ENCODE measurements at regions not wholly inside any gene's neighbourhood (a gene's known extent, or its start where the extent isn't known, plus 50 kb on each side); places are given as distances from the start of the nearest gene placed in this dataset.

GRCh38 chr9:79390781-79391770, 180.7 kb upstream of the TLE4 start:
- H3F3A ChIP-seq (ENCODE audit: insufficient read depth, low read length), result no peaks in the 10 kb centered on the region
- no peak overlapping the region for H3K27ac ChIP-seq (ENCODE audit: low read length)
- no peaks in the 10 kb centered on the region for H3K9me3 ChIP-seq (replicated peaks; ENCODE audit: insufficient read depth, low read length)
- H3K9ac ChIP-seq (ENCODE audit: low read length), result no peak overlapping the region
- no peaks in the 10 kb centered on the region for H3K4me1 ChIP-seq (ENCODE audit: low read length)
- H3K9me2 ChIP-seq (replicated peaks; ENCODE audit: insufficient read depth, low read length), result no peaks in the 10 kb centered on the region
- no peak for DNase-seq
- H2AFZ ChIP-seq (ENCODE audit: low read length), result no peak overlapping the region
- H3K27me3 ChIP-seq (replicated peaks; ENCODE audit: insufficient read depth, low read length), result no peaks in the 10 kb centered on the region
- no peak overlapping the region for H3K4me2 ChIP-seq (ENCODE audit: low read depth, low read length)
- H3K4me3 ChIP-seq (ENCODE audit: low read length), result no peak overlapping the region
- no peaks in the 10 kb centered on the region for H3K79me2 ChIP-seq (ENCODE audit: low read length)
- no peak for TF ChIP-seq CTCF (IDR thresholded peaks at IDR 0.05; ENCODE audit: low read length)
- no peak for TF ChIP-seq EZH2phosphoT487 (IDR thresholded peaks at IDR 0.05; ENCODE audit: low read length)
- TF ChIP-seq EZH2 (optimal IDR thresholded peaks at IDR 0.05; ENCODE audit: low read depth, low read length), result no peak
- H3K36me3 ChIP-seq (replicated peaks; ENCODE audit: insufficient read depth, low read length), result no peaks in the 10 kb centered on the region
- H4K20me1 ChIP-seq (ENCODE audit: insufficient read depth, low read length), result no peaks in the 10 kb centered on the region

GRCh38 chr9:79395228-79395627, 176.5 kb upstream of the TLE4 start:
- H3K4me3 ChIP-seq (ENCODE audit: low read length), result no peak overlapping the region
- DNase-seq, result no peak
- no peak overlapping the region for H2AFZ ChIP-seq (ENCODE audit: low read length)
- no peaks in the 10 kb centered on the region for H3F3A ChIP-seq (ENCODE audit: insufficient read depth, low read length)
- no peaks in the 10 kb centered on the region for H3K27me3 ChIP-seq (replicated peaks; ENCODE audit: insufficient read depth, low read length)
- no peak overlapping the region for H3K27ac ChIP-seq (ENCODE audit: low read length)
- no peak overlapping the region for H3K9ac ChIP-seq (ENCODE audit: low read length)
- no peaks in the 10 kb centered on the region for H3K4me1 ChIP-seq (ENCODE audit: low read length)
- no peaks in the 10 kb centered on the region for H3K36me3 ChIP-seq (replicated peaks; ENCODE audit: insufficient read depth, low read length)
- no peak overlapping the region for H3K4me2 ChIP-seq (ENCODE audit: low read depth, low read length)
- no peaks in the 10 kb centered on the region for H3K9me3 ChIP-seq (replicated peaks; ENCODE audit: insufficient read depth, low read length)
- no peaks in the 10 kb centered on the region for H4K20me1 ChIP-seq (ENCODE audit: insufficient read depth, low read length)
- TF ChIP-seq EZH2 (optimal IDR thresholded peaks at IDR 0.05; ENCODE audit: low read depth, low read length), result no peak
- TF ChIP-seq CTCF (IDR thresholded peaks at IDR 0.05; ENCODE audit: low read length), result no peak
- TF ChIP-seq EZH2phosphoT487 (IDR thresholded peaks at IDR 0.05; ENCODE audit: low read length), result no peak
- H3K79me2 ChIP-seq (ENCODE audit: low read length), result no peaks in the 10 kb centered on the region
- no peaks in the 10 kb centered on the region for H3K9me2 ChIP-seq (replicated peaks; ENCODE audit: insufficient read depth, low read length)

- Histone ChIP-seq H3K4me2 (ENCODE audit: low read depth, low read length) (no peak overlapping the region), H3K9me3 (replicated peaks; ENCODE audit: insufficient read depth, low read length) (no peaks in the 10 kb centered on the region), H3K27me3 (replicated peaks; ENCODE audit: insufficient read depth, low read length) (no peaks in the 10 kb centered on the region), H4K20me1 (ENCODE audit: insufficient read depth, low read length) (no peaks in the 10 kb centered on the region), H2AFZ (ENCODE audit: low read length) (no peak overlapping the region), H3K79me2 (ENCODE audit: low read length) (no peaks in the 10 kb centered on the region), H3K4me1 (ENCODE audit: low read length) (no peaks in the 10 kb centered on the region), H3K4me3 (ENCODE audit: low read length) (no peak overlapping the region), H3K9me2 (replicated peaks; ENCODE audit: insufficient read depth, low read length) (no peaks in the 10 kb centered on the region), H3K36me3 (replicated peaks; ENCODE audit: insufficient read depth, low read length) (no peaks in the 10 kb centered on the region), H3K9ac (ENCODE audit: low read length) (no peak overlapping the region), H3K27ac (ENCODE audit: low read length) (no peak overlapping the region), H3F3A (ENCODE audit: insufficient read depth, low read length) (no peaks in the 10 kb centered on the region)
- TF ChIP-seq EZH2phosphoT487 (IDR thresholded peaks at IDR 0.05; ENCODE audit: low read length) (no peak), EZH2 (optimal IDR thresholded peaks at IDR 0.05; ENCODE audit: low read depth, low read length) (no peak), CTCF (IDR thresholded peaks at IDR 0.05; ENCODE audit: low read length) (no peak)
- DNase-seq, result no peak
Observed at GRCh38 chr9:79395755-79396154, 176.0 kb upstream of the TLE4 start.
